ENCODE measurements at regions not wholly inside any gene's neighbourhood (a gene's known extent, or its start where the extent isn't known, plus 50 kb on each side); places are given as distances from the start of the nearest gene placed in this dataset.

GRCh38 chr2:195396479-195396878 lies 260.5 kb upstream of the SLC39A10 start:
- TF ChIP-seq CTCF (IDR thresholded peaks at IDR 0.05; ENCODE audit: low read depth, low read length) (no peak), EZH2phosphoT487 (IDR thresholded peaks at IDR 0.05; ENCODE audit: low read depth) (no peak)
